ENCODE measurements at regions not wholly inside any gene's neighbourhood (a gene's known extent, or its start where the extent isn't known, plus 50 kb on each side); places are given as distances from the start of the nearest gene placed in this dataset.

DNA sequence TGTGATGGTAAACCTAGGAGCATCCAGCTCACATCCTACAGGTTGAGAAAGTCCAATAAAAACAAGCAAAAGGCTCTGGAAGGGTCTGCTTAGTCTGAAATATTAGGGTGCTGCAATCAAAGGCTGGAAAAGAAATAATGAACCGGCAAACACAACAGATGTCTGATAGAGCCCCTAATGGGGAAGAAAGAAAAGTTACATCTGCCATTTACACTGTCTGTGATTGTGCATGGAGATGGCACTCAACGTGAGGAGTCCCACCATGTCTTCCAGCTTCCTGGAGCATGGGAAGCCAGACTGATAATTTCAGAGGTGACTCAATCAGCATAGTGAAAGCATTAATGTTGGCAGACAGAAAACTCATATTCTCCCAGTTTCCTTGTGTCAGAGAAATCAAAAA is 307.8 kb downstream of the EPHA4 start:
- no peak for FAIRE-seq
- DNase-seq (ENCODE audit: extremely low spot score, insufficient read length, low read depth) = no peak

DNA sequence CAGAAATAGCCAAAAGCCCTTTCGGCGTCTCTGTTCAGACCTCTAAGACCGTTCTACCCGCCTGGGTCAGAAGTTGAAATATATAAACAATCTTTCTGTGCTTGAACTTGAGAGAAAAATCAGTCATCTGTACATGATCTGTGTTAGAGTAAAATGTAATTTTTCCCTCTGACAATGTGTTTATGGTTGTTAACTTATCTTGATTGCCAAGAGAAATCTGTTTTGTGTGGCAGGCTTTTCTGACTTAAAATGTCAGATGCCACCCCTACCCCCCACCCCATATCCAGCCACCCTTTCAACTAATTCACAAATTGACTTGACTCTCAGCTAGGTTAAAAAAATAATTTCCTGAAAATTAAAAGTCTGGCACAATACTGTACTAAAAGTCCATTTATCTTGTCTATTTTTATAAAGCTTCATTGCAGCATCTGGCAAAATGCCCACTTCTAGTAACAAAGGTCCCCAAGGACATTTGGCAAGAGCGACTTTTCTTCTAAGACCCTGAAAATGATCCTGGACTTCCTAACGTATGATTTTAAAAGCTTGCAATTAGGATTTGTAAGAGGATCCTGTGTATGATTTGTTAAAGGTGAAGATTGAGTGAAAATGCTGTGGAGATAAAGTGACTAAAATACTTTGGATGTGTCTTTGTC is 304.2 kb downstream of the EPHA4 start:
- DNase-seq (ENCODE audit: extremely low spot score, insufficient read length, low read depth) = no peak

GRCh38 chr2:221268631-221269030 is 303.5 kb downstream of the EPHA4 start:
- DNase-seq (ENCODE audit: extremely low spot score, insufficient read length, low read depth) (no peak), FAIRE-seq (no peak)

More for the DNA sequence above, 304.2 kb downstream of the EPHA4 start:
- no peak for FAIRE-seq

- DNase-seq (ENCODE audit: extremely low spot score, insufficient read length, low read depth) (no peak), FAIRE-seq (no peak)
Observed at GRCh38 chr2:221270806-221271205, 301.3 kb downstream of the EPHA4 start.

DNA sequence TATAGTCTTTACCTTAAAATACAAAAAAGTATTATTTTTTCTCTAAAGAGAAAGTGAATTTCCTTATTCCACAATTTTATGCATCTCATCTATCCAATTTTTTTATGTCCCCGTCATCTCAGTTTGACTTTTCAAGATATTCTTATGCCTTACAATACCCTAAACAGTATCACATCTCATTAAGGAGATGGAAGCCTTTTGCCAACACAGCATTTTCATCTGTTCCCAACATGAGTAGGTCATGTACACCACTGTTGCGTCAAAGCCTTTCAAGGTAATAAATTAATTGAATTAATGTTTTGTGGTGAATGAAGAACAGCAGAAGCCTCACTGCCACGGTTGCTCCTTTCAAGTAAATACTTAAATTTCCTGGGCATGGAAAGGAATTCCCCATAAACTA is 299.4 kb downstream of the EPHA4 start:
- DNase-seq (ENCODE audit: extremely low spot score, insufficient read length, low read depth) (no peak), FAIRE-seq (no peak)

- FAIRE-seq (no peak), DNase-seq (ENCODE audit: extremely low spot score, insufficient read length, low read depth) (no peak)
Observed at GRCh38 chr2:221276033-221276432, 296.1 kb downstream of the EPHA4 start.

GRCh38 chr2:221276601-221277000 is 295.5 kb downstream of the EPHA4 start:
- DNase-seq (ENCODE audit: extremely low spot score, insufficient read length, low read depth) (no peak), FAIRE-seq (no peak)

DNA sequence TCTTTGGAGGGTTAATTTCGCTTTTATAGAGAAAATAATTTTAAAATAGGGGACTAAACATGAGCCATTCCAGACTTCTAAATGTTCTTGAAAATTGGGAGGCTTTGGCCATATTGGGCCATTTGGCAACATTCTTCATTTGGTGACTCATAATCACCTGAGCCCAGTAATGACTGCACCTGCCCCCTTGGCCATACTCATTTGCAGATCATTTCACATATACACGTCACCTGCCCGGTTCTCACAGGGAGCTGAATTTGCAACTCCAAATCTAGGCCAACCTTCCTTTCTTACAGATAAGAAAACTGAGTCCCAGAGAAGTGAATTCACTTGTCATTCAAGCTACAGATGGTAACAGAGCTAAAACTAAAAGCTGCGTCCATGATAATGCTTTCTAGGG is 289.7 kb downstream of the EPHA4 start:
- FAIRE-seq (no peak), DNase-seq (ENCODE audit: extremely low spot score, insufficient read length, low read depth) (no peak)

DNA sequence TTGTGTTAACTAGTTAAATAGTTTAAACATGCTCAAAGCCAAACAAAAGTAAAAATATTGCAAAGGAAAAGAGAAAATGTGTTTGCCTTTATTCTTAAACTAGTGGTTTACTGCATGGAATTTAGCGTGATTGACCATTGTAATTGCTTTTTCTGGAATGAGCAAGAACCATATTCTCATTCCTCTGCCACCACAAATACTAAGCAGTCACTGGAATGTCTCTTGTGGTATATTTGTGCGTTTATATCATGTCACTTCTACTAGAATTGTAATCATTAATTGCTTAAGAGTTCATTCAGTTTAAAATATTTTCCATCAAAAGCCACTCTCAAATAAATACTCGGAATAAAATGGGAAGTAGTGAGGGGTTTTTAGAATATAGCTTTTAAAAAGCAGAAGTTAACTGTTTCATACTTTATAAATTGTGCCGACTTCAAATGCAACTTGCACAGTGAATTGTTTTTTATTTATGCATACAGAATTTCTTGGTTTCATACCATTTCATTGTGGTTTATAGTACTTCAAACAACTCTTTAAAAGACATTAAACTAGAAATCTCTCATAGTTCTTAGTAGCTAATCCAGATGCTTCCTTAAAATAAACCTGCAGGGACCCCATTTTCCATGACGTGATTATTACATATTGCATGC is 288.1 kb downstream of the EPHA4 start:
- DNase-seq (ENCODE audit: extremely low spot score, insufficient read length, low read depth) (no peak), FAIRE-seq (no peak)

GRCh38 chr2:221285148-221285547 is 287.0 kb downstream of the EPHA4 start:
- DNase-seq (ENCODE audit: extremely low spot score, insufficient read length, low read depth) (no peak), FAIRE-seq (no peak)

DNA sequence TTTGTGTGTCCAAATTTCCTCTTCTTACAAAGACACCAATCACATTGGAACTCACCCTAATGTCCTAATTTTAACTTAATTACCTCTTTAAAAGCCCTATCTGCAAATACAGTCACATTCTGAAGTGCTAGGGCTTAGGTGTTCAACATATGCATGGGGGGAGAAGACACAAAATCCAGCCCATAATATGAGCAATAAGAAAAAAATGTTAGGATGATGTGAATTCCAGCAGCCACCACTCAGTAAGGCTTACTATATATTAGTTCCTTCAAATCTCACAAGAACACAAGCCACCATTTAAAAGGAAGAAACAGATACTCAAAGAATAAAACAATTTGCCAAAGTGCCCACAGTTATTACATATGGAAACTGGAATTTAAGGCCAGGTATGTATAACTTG is 285.7 kb downstream of the EPHA4 start:
- no peak for FAIRE-seq

DNA sequence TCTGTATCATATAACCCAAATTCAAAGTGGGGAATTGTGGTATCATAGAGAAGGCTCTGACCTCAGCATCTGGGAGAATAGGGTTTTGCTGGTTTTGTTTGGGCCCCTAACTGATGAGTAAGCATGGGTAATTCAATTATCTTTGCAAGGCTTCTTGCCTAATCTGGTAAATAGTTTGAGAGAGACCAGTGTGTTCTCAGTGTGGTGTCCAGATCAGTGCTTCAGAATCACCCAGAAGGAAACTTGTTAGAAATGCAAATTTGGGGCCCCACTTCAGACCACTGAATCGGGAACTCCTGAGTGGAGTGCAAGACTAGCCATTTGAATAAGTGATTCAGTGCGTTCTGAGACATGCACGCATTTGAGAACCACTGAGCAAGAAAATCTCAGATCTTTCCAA is 282.7 kb downstream of the EPHA4 start:
- FAIRE-seq (no peak), DNase-seq (ENCODE audit: extremely low spot score, insufficient read length, low read depth) (no peak)

More for the DNA sequence above, 285.7 kb downstream of the EPHA4 start:
- no peak for DNase-seq (ENCODE audit: extremely low spot score, insufficient read length, low read depth)

GRCh38 chr2:221289846-221290245 is 282.3 kb downstream of the EPHA4 start:
- no peak for FAIRE-seq
- no peak for DNase-seq (ENCODE audit: extremely low spot score, insufficient read length, low read depth)

- no peak for DNase-seq (ENCODE audit: extremely low spot score, insufficient read length, low read depth)
- FAIRE-seq = no peak
Observed at GRCh38 chr2:221293949-221294742, 278.0 kb downstream of the EPHA4 start.

DNA sequence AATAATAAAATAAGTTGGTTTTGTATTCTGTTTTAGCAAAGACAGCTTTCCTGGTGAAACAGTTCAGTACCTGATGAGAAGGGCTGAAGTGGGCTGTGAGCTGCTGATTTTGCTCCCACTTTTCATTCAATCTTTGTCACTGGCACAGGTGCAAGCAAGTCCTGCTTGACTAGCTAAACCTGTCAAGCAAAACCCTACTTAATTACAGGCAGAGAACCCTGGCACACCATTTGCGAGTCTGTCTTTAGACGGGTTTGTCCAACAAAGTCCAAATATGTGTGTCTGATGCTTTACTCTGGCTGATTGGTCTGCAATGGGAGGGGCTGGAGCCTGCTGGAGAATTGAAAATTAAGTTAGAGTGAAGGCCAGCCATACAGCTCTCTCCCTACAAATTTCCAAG is 267.2 kb downstream of the EPHA4 start:
- DNase-seq (ENCODE audit: extremely low spot score, insufficient read length, low read depth) = no peak

DNA sequence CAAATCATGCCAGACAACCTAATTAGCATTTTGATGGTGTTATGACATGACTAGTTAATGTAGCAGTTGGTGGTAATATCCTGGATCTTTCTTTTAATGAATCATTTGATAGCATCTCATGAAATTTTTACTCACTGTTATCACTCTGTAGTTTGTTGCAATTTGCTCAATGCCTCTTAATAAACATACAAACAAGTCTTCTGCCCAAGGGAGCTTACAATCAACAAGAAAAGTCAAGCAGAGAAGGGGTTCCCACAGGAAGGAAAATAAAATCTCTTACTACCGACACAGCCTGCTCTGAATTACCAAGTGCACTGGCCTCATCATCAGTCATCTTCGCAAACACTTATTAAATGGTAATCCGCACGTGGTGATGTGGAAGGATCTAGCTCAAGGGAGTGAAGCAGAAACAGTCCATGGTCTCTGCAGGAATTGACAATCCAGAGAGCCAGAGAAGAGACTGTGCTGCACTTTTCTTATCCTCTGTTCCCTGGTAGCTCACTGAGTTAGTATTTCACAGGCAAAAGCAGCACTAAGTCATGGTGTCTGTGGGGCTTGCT is 263.5 kb downstream of the EPHA4 start:
- DNase-seq (ENCODE audit: extremely low spot score, insufficient read length, low read depth) (no peak), FAIRE-seq (no peak)

More for the DNA sequence above, 267.2 kb downstream of the EPHA4 start:
- FAIRE-seq = no peak

GRCh38 chr2:221309892-221310583 is 262.1 kb downstream of the EPHA4 start:
- DNase-seq (ENCODE audit: extremely low spot score, insufficient read length, low read depth) (no peak), FAIRE-seq (no peak)

DNA sequence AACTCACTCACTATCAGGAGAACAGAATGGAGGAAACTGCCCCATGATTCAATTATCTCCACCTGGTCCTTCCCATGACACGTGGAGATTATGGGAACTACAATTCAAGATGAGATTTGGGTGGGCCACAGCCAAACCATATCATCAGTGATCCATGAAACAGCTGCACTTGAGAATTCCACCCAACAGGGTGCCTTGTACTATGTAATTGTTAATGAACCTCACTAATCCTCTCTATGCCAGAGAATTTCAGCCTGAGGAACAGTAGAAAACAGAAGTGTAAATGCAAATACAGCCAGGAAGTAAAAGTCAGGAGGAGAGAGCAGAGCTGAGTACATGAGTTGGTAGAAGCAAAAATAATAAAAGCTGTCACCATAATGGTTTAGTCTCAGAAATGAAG is 261.4 kb downstream of the EPHA4 start:
- DNase-seq (ENCODE audit: extremely low spot score, insufficient read length, low read depth) = no peak
- FAIRE-seq = no peak

GRCh38 chr2:221312634-221313033 is 259.5 kb downstream of the EPHA4 start:
- DNase-seq (ENCODE audit: extremely low spot score, insufficient read length, low read depth) (no peak), FAIRE-seq (no peak)

DNA sequence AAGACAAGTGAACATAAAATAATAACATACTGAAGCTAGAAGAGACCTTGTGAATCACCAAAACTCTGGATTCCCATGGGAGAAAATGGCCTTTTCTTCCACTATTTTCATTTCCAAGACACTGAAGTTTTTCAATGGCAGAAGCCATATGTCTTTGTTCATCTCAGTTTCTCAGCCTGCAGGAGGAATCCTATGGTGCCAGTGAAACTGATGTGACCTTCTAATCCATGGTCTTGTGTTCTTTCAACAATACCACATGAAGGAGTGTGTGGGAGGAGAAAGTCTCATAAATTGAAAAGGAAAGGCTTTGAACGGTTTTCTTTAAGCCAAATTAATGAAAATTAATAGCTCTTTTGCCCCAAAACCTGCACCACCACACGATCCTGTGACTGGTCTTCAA is 257.3 kb downstream of the EPHA4 start:
- DNase-seq (ENCODE audit: extremely low spot score, insufficient read length, low read depth) (no peak), FAIRE-seq (no peak)
